ENCODE measurements at regions not wholly inside any gene's neighbourhood (a gene's known extent, or its start where the extent isn't known, plus 50 kb on each side); places are given as distances from the start of the nearest gene placed in this dataset.

- no peak overlapping the region for H3K27ac ChIP-seq (ENCODE audit: insufficient read depth, low read length, poor library complexity, severe bottlenecking)
- DNase-seq = no peak
- no peaks in the 10 kb centered on the region for H3K9me3 ChIP-seq (ENCODE audit: control insufficient read depth, low read length)
- H3K4me1 ChIP-seq (ENCODE audit: control insufficient read depth, insufficient read depth, low read length, poor library complexity, severe bottlenecking) = no peaks in the 10 kb centered on the region
- H3K36me3 ChIP-seq (ENCODE audit: control insufficient read depth, insufficient read depth, low read length) = no peaks in the 10 kb centered on the region
- no peak overlapping the region for H3K4me3 ChIP-seq (ENCODE audit: insufficient read depth, low read depth, low read length, poor library complexity, severe bottlenecking)
- no peaks in the 10 kb centered on the region for H3K27me3 ChIP-seq (replicated peaks; ENCODE audit: control insufficient read depth, insufficient read depth, low read length, poor library complexity, severe bottlenecking)
Observed at GRCh38 chr12:81815611-81816010, 56.5 kb upstream of the PPFIA2 start.

GRCh38 chr12:81811778-81812125, 52.6 kb upstream of the PPFIA2 start:
- Histone ChIP-seq H3K4me3 (ENCODE audit: insufficient read depth, low read depth, low read length, poor library complexity, severe bottlenecking) (no peak overlapping the region), H3K36me3 (ENCODE audit: control insufficient read depth, insufficient read depth, low read length) (no peaks in the 10 kb centered on the region), H3K9me3 (ENCODE audit: control insufficient read depth, low read length) (no peaks in the 10 kb centered on the region), H3K27me3 (replicated peaks; ENCODE audit: control insufficient read depth, insufficient read depth, low read length, poor library complexity, severe bottlenecking) (no peaks in the 10 kb centered on the region), H3K4me1 (ENCODE audit: control insufficient read depth, insufficient read depth, low read length, poor library complexity, severe bottlenecking) (peaks cover 6% of the 10 kb centered on the region), H3K27ac (ENCODE audit: insufficient read depth, low read length, poor library complexity, severe bottlenecking) (no peak overlapping the region)
- DNase-seq = no peak

- H3K9me3 ChIP-seq (ENCODE audit: control insufficient read depth, low read length) = no peaks in the 10 kb centered on the region
- no peak overlapping the region for H3K4me3 ChIP-seq (ENCODE audit: insufficient read depth, low read depth, low read length, poor library complexity, severe bottlenecking)
- H3K4me1 ChIP-seq (ENCODE audit: control insufficient read depth, insufficient read depth, low read length, poor library complexity, severe bottlenecking) = peaks cover 6% of the 10 kb centered on the region
- H3K36me3 ChIP-seq (ENCODE audit: control insufficient read depth, insufficient read depth, low read length) = no peaks in the 10 kb centered on the region
- DNase-seq = no peak
- H3K27ac ChIP-seq (ENCODE audit: insufficient read depth, low read length, poor library complexity, severe bottlenecking) = no peak overlapping the region
- H3K27me3 ChIP-seq (replicated peaks; ENCODE audit: control insufficient read depth, insufficient read depth, low read length, poor library complexity, severe bottlenecking) = no peaks in the 10 kb centered on the region
Observed at GRCh38 chr12:81811061-81811777, 52.1 kb upstream of the PPFIA2 start.

DNA sequence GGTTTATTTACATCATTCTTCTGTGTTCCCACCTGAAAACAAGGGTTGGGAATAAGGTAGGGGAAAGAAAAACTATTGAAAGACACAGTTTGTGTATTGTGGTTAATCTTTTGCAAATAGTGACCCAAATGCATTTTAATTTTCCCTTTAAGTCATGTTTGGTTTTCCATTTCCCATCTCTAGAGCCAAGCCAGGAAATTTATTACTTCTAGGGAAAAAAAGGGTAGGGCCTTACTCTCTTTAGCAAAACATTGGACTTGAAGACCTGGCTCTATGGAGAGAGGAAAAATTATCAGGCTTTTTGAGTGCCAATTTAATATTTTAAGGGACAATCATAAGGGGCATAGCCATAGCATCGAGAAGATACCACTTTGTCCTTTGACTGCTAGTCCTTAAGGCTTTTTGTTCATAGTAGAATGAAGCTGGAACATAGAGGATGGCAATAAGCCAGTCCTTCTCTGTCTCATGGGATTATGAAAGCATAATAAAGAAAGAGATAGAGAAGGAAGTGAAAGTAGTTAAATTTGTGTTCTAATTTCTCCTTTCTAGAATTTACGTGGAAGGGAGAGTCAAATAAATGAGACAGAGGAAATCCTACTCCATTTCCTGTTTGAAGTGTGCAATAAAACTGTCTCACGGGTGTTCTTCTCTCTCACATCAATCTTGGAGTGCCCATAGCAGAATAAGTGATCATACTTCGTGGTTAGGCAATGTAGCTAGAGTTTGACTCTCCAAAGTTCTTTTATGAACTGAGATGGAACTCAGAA, 50.9 kb upstream of the PPFIA2 start:
- Histone ChIP-seq H3K36me3 (ENCODE audit: control insufficient read depth, insufficient read depth, low read length) (no peaks in the 10 kb centered on the region), H3K27me3 (replicated peaks; ENCODE audit: control insufficient read depth, insufficient read depth, low read length, poor library complexity, severe bottlenecking) (no peaks in the 10 kb centered on the region), H3K27ac (ENCODE audit: insufficient read depth, low read length, poor library complexity, severe bottlenecking) (no peak overlapping the region), H3K9me3 (ENCODE audit: control insufficient read depth, low read length) (no peaks in the 10 kb centered on the region), H3K4me3 (ENCODE audit: insufficient read depth, low read depth, low read length, poor library complexity, severe bottlenecking) (no peak overlapping the region), H3K4me1 (ENCODE audit: control insufficient read depth, insufficient read depth, low read length, poor library complexity, severe bottlenecking) (peaks cover 6% of the 10 kb centered on the region)
- no peak for DNase-seq

DNA sequence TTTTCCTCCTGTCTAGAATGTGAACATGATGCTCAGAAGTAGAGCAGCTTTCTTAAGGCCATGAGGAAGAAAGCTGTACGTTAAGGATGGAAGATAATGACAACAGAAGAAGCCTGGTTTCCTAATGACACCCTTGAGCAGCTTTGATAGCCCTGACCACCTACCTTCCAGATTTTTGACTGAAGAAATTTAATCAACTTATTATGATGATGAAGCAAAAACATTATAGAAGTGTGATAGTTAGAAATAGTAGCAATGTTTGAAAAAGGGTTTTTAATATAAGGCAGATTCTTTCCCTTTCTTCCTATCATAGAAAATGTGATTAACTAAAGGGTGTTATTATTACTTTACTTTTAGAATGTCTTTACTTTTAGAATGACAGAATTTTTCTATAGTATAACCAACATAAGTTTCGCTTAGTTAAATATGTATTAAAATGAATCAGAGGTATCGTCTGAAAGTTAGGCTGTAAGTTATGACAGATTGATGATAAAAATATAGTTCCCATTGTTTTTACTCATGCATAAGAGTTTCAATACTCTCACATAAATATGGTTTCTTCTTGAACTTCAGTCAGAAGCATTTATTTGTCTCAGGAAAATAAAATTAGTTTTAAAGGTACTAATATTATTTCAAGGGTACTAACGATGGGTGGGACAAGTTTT, 50.1 kb upstream of the PPFIA2 start:
- no peaks in the 10 kb centered on the region for H3K36me3 ChIP-seq (ENCODE audit: control insufficient read depth, insufficient read depth, low read length)
- H3K27me3 ChIP-seq (replicated peaks; ENCODE audit: control insufficient read depth, insufficient read depth, low read length, poor library complexity, severe bottlenecking) = no peaks in the 10 kb centered on the region
- H3K27ac ChIP-seq (ENCODE audit: insufficient read depth, low read length, poor library complexity, severe bottlenecking) = no peak overlapping the region
- peaks cover 6% of the 10 kb centered on the region for H3K4me1 ChIP-seq (ENCODE audit: control insufficient read depth, insufficient read depth, low read length, poor library complexity, severe bottlenecking)
- H3K4me3 ChIP-seq (ENCODE audit: insufficient read depth, low read depth, low read length, poor library complexity, severe bottlenecking) = no peak overlapping the region
- DNase-seq = no peak
- no peaks in the 10 kb centered on the region for H3K9me3 ChIP-seq (ENCODE audit: control insufficient read depth, low read length)
